ENCODE measurements at regions not wholly inside any gene's neighbourhood (a gene's known extent, or its start where the extent isn't known, plus 50 kb on each side); places are given as distances from the start of the nearest gene placed in this dataset.

DNA sequence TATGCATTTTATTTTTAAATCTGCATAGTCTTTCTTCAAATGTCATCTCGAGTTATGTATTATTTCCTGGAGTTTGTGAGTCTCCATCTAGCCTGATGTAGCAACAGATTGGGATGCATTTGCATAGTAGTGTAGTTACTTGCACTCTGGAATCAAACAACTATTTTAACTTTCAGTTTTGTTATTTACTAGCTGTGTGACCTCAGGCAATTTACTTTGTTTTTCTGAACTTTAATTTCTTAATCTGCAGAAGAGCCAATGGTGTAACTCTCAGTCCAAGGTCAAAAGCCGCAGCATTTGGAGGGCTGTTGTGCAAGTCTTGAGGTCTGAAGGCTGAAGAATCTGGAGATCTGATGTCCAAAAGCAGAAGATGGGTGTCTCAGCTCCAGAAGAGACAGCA is 175.8 kb upstream of the SORCS1 start:
- TF ChIP-seq ZNF426 (tag by site-specific recombination; IDR thresholded peaks at IDR 0.05) (no peak), KLF16 (tag by site-specific recombination; IDR thresholded peaks at IDR 0.05) (no peak)
- TF ChIP-seq, protein P1, sequence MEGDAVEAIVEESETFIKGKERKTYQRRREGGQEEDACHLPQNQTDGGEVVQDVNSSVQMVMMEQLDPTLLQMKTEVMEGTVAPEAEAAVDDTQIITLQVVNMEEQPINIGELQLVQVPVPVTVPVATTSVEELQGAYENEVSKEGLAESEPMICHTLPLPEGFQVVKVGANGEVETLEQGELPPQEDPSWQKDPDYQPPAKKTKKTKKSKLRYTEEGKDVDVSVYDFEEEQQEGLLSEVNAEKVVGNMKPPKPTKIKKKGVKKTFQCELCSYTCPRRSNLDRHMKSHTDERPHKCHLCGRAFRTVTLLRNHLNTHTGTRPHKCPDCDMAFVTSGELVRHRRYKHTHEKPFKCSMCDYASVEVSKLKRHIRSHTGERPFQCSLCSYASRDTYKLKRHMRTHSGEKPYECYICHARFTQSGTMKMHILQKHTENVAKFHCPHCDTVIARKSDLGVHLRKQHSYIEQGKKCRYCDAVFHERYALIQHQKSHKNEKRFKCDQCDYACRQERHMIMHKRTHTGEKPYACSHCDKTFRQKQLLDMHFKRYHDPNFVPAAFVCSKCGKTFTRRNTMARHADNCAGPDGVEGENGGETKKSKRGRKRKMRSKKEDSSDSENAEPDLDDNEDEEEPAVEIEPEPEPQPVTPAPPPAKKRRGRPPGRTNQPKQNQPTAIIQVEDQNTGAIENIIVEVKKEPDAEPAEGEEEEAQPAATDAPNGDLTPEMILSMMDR (tag by site-specific recombination; IDR thresholded peaks at IDR 0.05), result no peak
- TF ChIP-seq, protein P2, sequence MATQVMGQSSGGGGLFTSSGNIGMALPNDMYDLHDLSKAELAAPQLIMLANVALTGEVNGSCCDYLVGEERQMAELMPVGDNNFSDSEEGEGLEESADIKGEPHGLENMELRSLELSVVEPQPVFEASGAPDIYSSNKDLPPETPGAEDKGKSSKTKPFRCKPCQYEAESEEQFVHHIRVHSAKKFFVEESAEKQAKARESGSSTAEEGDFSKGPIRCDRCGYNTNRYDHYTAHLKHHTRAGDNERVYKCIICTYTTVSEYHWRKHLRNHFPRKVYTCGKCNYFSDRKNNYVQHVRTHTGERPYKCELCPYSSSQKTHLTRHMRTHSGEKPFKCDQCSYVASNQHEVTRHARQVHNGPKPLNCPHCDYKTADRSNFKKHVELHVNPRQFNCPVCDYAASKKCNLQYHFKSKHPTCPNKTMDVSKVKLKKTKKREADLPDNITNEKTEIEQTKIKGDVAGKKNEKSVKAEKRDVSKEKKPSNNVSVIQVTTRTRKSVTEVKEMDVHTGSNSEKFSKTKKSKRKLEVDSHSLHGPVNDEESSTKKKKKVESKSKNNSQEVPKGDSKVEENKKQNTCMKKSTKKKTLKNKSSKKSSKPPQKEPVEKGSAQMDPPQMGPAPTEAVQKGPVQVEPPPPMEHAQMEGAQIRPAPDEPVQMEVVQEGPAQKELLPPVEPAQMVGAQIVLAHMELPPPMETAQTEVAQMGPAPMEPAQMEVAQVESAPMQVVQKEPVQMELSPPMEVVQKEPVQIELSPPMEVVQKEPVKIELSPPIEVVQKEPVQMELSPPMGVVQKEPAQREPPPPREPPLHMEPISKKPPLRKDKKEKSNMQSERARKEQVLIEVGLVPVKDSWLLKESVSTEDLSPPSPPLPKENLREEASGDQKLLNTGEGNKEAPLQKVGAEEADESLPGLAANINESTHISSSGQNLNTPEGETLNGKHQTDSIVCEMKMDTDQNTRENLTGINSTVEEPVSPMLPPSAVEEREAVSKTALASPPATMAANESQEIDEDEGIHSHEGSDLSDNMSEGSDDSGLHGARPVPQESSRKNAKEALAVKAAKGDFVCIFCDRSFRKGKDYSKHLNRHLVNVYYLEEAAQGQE (tag by site-specific recombination; IDR thresholded peaks at IDR 0.05), result no peak
